HG03378 (cell line): ENCODE measurements at regions not wholly inside any gene's neighbourhood (a gene's known extent, or its start where the extent isn't known, plus 50 kb on each side); places are given as distances from the start of the nearest gene placed in this dataset.

Experiments
- ATAC-seq: cut with Tn5 transposase; IDR thresholded peaks from one replicate; pipeline ENCODE4 v1.9.1; 2021; ENCODE audit warnings: mild to moderate bottlenecking, moderate library complexity; ENCODE audit not compliant: unreplicated experiment

GRCh38 chr7:36802459-36803135 lies 78.3 kb upstream of the AOAH start:
- no peak for ATAC-seq

GRCh38 chr7:36796850-36797536 lies 72.7 kb upstream of the AOAH start:
- no peak for ATAC-seq

- ATAC-seq = no peak
These were observed 71.2 kb upstream of the AOAH start for GRCh38 chr7:36795451-36796021.

GRCh38 chr7:36794689-36795088 lies 70.4 kb upstream of the AOAH start:
- no peak for ATAC-seq

GRCh38 chr7:36792421-36792820 lies 68.1 kb upstream of the AOAH start:
- no peak for ATAC-seq

- no peak for ATAC-seq
These were observed 66.1 kb upstream of the AOAH start for GRCh38 chr7:36790311-36790787.

- no peak for ATAC-seq
These were observed 64.7 kb upstream of the AOAH start for GRCh38 chr7:36788825-36789470.

GRCh38 chr7:36787933-36788378 lies 63.7 kb upstream of the AOAH start:
- ATAC-seq = no peak

- ATAC-seq = peak; percentile 99
These were observed 61.0 kb upstream of the AOAH start for GRCh38 chr7:36784991-36785940.

GRCh38 chr7:36781011-36781738 lies 56.9 kb upstream of the AOAH start:
- no peak for ATAC-seq

GRCh38 chr7:36777855-36778254 lies 53.6 kb upstream of the AOAH start:
- ATAC-seq = no peak

- no peak for ATAC-seq
These were observed 52.8 kb upstream of the AOAH start for GRCh38 chr7:36777062-36777461.

GRCh38 chr7:36775676-36776075 lies 51.4 kb upstream of the AOAH start:
- no peak for ATAC-seq

- no peak for ATAC-seq
These were observed 50.8 kb upstream of the AOAH start for GRCh38 chr7:36775061-36775620.
